ENCODE measurements at regions not wholly inside any gene's neighbourhood (a gene's known extent, or its start where the extent isn't known, plus 50 kb on each side); places are given as distances from the start of the nearest gene placed in this dataset.

DNA sequence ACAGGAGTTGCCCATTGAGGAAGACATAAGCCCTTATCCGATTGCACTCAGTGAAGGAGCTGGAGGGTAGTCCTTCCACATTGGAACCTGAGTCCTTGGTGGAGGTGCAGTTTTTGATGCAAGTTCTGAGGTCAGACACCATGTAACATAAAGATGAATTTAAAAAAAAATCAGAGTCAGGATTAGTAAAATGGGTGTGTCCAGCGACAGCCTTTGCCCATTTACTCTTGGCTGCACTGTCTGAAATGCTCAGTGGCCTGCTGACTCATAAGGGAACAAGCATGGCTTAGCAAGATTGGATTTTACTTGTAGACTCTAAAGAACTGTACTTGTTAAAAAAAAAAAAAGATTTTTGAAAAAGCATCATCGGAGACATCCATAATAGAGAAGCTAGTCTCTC lies 241.1 kb upstream of the TOPAZ1 start:
- no TSS peak for BruUV-seq (replicated peaks)

More for the DNA sequence above, 241.1 kb upstream of the TOPAZ1 start:
- H3K56ac ChIP-seq (ENCODE audit: extremely low read depth, insufficient read depth, low read length), result no peak overlapping the region
- intact Hi-C loops (cut with micrococcal nuclease), result no loop called here
- H4K8ac ChIP-seq (ENCODE audit: low read depth in 2 of 2, low read length in 2 of 2), result no peak overlapping the region
- dilution Hi-C loops (cut with HindIII; ENCODE audit: low sequenced_read_pairs, unreplicated experiment), result no loop called here
- no peak overlapping the region for H3K23ac ChIP-seq (ENCODE audit: low read depth, low read length)
- no peak overlapping the region for H3K27ac ChIP-seq (ENCODE audit: insufficient read depth, low read length)
- H4K5ac ChIP-seq (ENCODE audit: low read depth, low read length), result no peak overlapping the region
- H4K91ac ChIP-seq (ENCODE audit: insufficient read depth, low read depth, low read length), result no peak overlapping the region
- no peak overlapping the region for H2AK5ac ChIP-seq (ENCODE audit: low read depth, low read length)
- POLR2A ChIA-PET (ENCODE audit: unreplicated experiment), result no interaction called here
- TF ChIP-seq, protein P1, sequence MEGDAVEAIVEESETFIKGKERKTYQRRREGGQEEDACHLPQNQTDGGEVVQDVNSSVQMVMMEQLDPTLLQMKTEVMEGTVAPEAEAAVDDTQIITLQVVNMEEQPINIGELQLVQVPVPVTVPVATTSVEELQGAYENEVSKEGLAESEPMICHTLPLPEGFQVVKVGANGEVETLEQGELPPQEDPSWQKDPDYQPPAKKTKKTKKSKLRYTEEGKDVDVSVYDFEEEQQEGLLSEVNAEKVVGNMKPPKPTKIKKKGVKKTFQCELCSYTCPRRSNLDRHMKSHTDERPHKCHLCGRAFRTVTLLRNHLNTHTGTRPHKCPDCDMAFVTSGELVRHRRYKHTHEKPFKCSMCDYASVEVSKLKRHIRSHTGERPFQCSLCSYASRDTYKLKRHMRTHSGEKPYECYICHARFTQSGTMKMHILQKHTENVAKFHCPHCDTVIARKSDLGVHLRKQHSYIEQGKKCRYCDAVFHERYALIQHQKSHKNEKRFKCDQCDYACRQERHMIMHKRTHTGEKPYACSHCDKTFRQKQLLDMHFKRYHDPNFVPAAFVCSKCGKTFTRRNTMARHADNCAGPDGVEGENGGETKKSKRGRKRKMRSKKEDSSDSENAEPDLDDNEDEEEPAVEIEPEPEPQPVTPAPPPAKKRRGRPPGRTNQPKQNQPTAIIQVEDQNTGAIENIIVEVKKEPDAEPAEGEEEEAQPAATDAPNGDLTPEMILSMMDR (conservative IDR thresholded peaks at IDR 0.05; ENCODE audit: low read depth, low read length), result no peak
- TF ChIP-seq, protein P2, sequence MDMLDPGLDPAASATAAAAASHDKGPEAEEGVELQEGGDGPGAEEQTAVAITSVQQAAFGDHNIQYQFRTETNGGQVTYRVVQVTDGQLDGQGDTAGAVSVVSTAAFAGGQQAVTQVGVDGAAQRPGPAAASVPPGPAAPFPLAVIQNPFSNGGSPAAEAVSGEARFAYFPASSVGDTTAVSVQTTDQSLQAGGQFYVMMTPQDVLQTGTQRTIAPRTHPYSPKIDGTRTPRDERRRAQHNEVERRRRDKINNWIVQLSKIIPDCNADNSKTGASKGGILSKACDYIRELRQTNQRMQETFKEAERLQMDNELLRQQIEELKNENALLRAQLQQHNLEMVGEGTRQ (IDR thresholded peaks at IDR 0.05; ENCODE audit: low read depth, low read length), result no peak
- TF ChIP-seq CEBPB (IDR thresholded peaks at IDR 0.05; ENCODE audit: low read depth, low read length), result no peak
- no peak for TF ChIP-seq FOS (IDR thresholded peaks at IDR 0.05; ENCODE audit: low read depth, low read length)
- no peak for TF ChIP-seq POLR2A (IDR thresholded peaks at IDR 0.05; ENCODE audit: low read depth, low read length)
- no peak for TF ChIP-seq MAZ (IDR thresholded peaks at IDR 0.05; ENCODE audit: borderline replicate concordance, low read depth, low read length)
- no peak for TF ChIP-seq SMC3 (IDR thresholded peaks at IDR 0.05; ENCODE audit: low read depth, low read length)
- no peak for TF ChIP-seq CHD1 (IDR thresholded peaks at IDR 0.05; ENCODE audit: low read depth, low read length)
- no peak for TF ChIP-seq MAFK (IDR thresholded peaks at IDR 0.05; ENCODE audit: low read depth, low read length)
- no peak for TF ChIP-seq NFE2L2 (IDR thresholded peaks at IDR 0.05; ENCODE audit: low read depth, low read length)
- TF ChIP-seq RAD21 (IDR thresholded peaks at IDR 0.05; ENCODE audit: low read length), result no peak
- TF ChIP-seq RFX5 (IDR thresholded peaks at IDR 0.05; ENCODE audit: low read depth, low read length), result no peak
- H3K4me1 ChIP-seq (ENCODE audit: control insufficient read depth, insufficient read depth, low read length), result no peaks in the 10 kb centered on the region
- H3K27me3 ChIP-seq (ENCODE audit: control insufficient read depth, insufficient read depth, low read length), result peaks cover 57% of the 10 kb centered on the region
- H4K20me1 ChIP-seq (ENCODE audit: insufficient read depth, low read length), result no peaks in the 10 kb centered on the region
- H3K9ac ChIP-seq (ENCODE audit: low read depth, low read length), result no peak overlapping the region
- no peaks in the 10 kb centered on the region for H3K9me1 ChIP-seq (ENCODE audit: insufficient read depth, low read length)
- no peak overlapping the region for H2AFZ ChIP-seq (replicated peaks; ENCODE audit: low read length, poor library complexity)
- H2AK9ac ChIP-seq (replicated peaks; ENCODE audit: low read depth, low read length, poor library complexity), result no peak overlapping the region
- CTCF ChIA-PET, result no interaction called here
- no peak overlapping the region for H2BK120ac ChIP-seq (ENCODE audit: low read depth, low read length)
- no peak overlapping the region for H3K4me3 ChIP-seq (ENCODE audit: insufficient read depth, low read depth, low read length)
- H3K4ac ChIP-seq (ENCODE audit: low read depth, low read length), result no peak overlapping the region
- no peaks in the 10 kb centered on the region for H3K36me3 ChIP-seq (ENCODE audit: control insufficient read depth, insufficient read depth, low read length)
- no peak overlapping the region for H3K14ac ChIP-seq (replicated peaks; ENCODE audit: low read depth, low read length)
- no peaks in the 10 kb centered on the region for H3K79me1 ChIP-seq (ENCODE audit: low read depth in 1 of 2, low read length in 2 of 2)
- 63% methylated on average over 1 of the region's 3 CpGs; no CpG with 5 or more reads in 1 of the 2 experiments for WGBS, 2 experiments (ENCODE audit: extremely low coverage in 2 of 2, insufficient read length in 1 of 2)
- no peak overlapping the region for H2BK5ac ChIP-seq (ENCODE audit: low read depth, low read length, poor library complexity, severe bottlenecking)
- no peak overlapping the region for H3K18ac ChIP-seq (ENCODE audit: low read depth, low read length)
- no peak overlapping the region for H2BK20ac ChIP-seq (ENCODE audit: low read depth, low read length)
- DNase-seq, result no peak
- H3K4me2 ChIP-seq (ENCODE audit: low read depth, low read length), result no peak overlapping the region
- no peak overlapping the region for H2BK15ac ChIP-seq (ENCODE audit: low read depth, low read length)
- H3K9me3 ChIP-seq (ENCODE audit: control insufficient read depth, insufficient read depth, low read length), result peaks cover 8% of the 10 kb centered on the region; the same call in 1 of the 2 replicates
- in situ Hi-C loops (cut with MboI; ENCODE audit: low sequenced_read_pairs), result no loop called here
- no peak for ATAC-seq (ENCODE audit: low read depth)

Data from IMR-90 (cell line).